ENCODE measurements at regions not wholly inside any gene's neighbourhood (a gene's known extent, or its start where the extent isn't known, plus 50 kb on each side); places are given as distances from the start of the nearest gene placed in this dataset.

DNA sequence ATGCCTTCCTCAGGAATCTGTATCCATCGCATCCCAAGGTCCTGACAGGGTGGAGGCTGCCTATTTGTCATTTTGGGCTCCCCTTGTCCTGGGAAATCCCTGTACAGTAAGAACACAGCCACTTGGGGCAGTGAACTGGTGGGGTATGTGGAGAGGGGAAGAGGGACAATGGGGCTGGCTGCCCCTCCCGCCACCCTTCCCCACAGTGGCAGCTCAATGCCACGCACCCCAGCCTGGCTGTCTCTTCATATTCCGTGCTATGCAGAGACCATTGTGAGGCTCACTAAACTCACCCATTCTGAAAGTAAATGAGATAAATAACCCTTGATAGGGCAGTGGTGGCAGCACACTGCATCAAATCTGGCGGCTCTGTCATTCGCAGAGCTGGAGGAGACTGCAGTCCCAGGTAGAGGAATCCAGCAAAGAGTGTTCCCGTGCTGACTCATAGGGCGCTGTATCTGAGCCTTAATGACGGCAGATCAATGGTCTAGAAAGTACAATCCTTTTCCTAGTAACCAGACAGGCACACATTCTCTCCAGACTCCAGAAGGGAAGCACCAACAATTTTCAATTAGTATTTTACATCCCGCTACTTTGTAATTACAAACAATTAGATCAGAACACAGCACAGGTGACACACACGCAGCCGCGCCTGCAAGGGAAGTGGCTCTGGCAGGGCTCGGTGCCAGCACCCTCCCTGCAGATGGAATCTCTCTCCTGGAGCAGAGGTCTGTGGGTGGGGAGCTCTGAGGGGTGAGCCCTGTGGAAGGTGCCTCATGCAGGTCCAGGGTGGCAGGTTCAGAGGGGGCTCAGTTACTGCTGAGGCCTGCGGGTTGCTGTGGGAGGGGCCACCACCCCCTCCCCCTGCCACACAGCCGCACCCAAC is 167.9 kb upstream of the B3GAT1 start:
- H3K4me3 Mint-ChIP-seq: no peak overlapping the region
- peaks cover 23% of the 10 kb centered on the region for H3K4me1 Mint-ChIP-seq (ENCODE audit: low read depth)
- intact Hi-C loops (cut with micrococcal nuclease): no loop called here
- H3K27me3 Mint-ChIP-seq: peaks cover 70% of the 10 kb centered on the region
- H3K9me3 Mint-ChIP-seq: no peaks in the 10 kb centered on the region
- H3K36me3 Mint-ChIP-seq (ENCODE audit: low read depth): no peaks in the 10 kb centered on the region
- H3K27ac Mint-ChIP-seq: no peak overlapping the region

DNA sequence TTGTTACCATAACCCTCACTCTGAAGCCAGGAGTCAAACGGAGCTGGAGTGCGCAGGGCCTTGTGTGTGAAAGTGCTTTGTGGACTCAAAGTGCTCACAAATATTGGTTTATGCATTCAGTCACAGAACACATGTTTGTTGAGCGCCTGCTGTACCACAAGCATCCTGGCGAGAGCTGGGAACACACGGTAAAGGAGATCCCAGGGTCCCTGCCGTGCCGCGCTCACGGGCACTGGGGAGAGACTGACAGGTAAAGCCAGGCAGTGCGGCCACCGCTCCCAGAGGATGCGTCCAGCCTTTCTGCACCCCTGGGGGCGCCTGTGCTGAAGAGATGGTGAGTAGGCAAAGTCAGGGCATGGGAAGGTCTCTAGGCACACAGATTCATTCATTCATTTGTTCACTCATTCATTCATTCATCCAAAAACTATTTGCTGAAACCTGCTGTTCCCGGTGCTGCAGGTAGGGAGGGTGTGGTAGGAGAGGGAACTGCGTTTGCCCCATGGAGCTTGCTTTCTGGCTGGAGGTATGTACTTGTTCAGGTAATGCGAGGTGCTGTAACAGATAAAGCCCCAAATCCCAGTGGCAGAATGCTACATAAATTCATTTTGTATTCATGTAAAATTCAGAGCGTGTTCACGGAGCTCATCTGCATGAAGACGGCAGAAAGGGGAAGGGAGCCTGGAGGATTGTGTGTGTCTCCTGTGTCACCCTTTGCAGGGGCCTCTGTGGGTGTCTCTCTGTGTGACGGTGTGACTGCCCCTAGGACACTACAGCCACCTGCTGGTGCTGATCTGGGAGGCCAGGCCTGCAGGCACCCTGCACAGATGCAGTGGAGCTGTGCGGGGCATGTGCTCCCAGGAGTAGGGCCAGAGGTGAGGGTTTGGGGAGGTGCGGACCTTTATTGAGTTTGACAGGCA is 167.0 kb upstream of the B3GAT1 start:
- intact Hi-C loops (cut with micrococcal nuclease): no loop called here
- H3K27me3 Mint-ChIP-seq: peaks cover 61% of the 10 kb centered on the region
- H3K4me1 Mint-ChIP-seq (ENCODE audit: low read depth): peaks cover 14% of the 10 kb centered on the region
- no peaks in the 10 kb centered on the region for H3K36me3 Mint-ChIP-seq (ENCODE audit: low read depth)
- no peaks in the 10 kb centered on the region for H3K9me3 Mint-ChIP-seq
- H3K27ac Mint-ChIP-seq: no peak overlapping the region
- H3K4me3 Mint-ChIP-seq: no peak overlapping the region

DNA sequence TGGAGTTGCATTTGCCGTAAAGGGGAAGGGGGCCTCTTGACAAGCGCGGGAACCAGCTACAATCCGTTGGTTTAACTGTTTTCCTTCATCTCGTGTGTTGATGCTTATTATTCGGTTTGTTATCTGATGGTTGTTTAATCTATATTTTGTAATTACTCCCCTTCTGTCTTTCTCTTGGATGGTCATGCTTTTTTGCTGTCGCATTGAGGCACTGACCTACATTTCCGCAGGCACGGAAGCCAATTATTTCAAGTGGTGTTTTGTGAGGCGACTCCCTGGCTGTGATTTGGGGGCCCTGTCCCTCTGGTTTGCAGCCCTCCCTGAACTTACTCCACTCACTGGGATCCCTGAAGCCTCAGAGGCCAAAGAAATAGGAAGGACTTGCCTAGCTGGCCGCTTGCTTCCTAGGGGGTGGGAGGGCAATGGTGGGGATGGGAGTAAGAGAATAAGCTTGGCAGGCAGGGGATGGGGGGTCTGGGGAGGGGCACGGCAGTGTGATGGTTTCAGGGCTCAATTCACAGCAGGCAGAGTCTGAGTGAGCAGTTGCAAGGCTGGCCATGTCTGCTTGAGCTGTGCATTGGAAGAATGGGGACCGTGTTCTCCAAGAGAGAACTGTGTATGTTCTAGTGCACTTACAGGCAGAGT is 165.8 kb upstream of the B3GAT1 start:
- Mint-ChIP-seq H3K27ac (no peak overlapping the region), H3K36me3 (ENCODE audit: low read depth) (no peaks in the 10 kb centered on the region), H3K4me1 (ENCODE audit: low read depth) (peaks cover 2% of the 10 kb centered on the region), H3K9me3 (no peaks in the 10 kb centered on the region), H3K4me3 (no peak overlapping the region), H3K27me3 (peaks cover 49% of the 10 kb centered on the region)
- intact Hi-C loops (cut with micrococcal nuclease): no loop called here

DNA sequence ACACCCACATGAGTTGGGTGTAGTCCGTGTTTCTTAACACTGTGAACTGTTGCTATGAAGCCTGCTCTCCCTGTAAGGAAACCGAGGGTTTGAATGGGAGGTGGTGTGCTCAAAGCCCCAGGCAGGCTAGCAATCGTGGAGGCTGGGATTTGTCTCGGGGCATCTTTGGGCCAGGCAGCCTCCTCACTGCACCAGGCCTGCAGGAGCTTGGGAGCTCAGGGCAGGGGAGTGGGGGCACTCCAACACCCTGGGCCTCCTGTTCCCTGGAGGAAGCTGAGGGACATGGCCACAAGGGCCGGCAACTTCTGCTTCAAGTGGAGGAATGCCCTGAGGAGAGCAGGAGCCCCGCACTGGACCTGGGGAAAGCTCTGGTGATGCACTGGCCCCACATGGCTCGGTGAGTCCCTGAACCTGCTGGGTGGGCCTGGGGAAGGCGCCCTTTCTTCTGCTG is 164.7 kb upstream of the B3GAT1 start:
- no peaks in the 10 kb centered on the region for H3K9me3 Mint-ChIP-seq
- intact Hi-C loops (cut with micrococcal nuclease): no loop called here
- no peaks in the 10 kb centered on the region for H3K36me3 Mint-ChIP-seq (ENCODE audit: low read depth)
- H3K27ac Mint-ChIP-seq: no peak overlapping the region
- H3K4me3 Mint-ChIP-seq: no peak overlapping the region
- H3K4me1 Mint-ChIP-seq (ENCODE audit: low read depth): no peaks in the 10 kb centered on the region
- H3K27me3 Mint-ChIP-seq: peaks cover 39% of the 10 kb centered on the region

DNA sequence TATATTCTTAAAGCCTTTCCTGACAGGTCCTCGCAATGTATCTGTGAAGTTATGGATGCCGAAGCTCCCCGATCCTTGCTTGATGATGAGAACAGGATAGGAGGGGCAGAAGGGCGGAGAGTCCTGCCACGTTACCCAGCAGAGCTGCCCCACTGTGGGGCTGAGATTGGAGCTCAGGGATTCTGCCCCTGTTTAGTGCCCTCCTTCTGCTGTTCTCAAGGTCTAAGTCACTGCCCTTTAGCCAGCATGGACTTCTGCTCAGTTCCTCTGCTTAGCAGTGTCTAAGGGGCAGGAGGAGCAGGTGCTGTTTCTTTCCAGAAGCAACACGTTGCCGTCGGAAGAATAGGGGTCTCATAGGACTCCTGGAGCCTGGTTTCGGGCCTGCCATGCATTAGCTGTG is 164.2 kb upstream of the B3GAT1 start:
- intact Hi-C loops (cut with micrococcal nuclease): no loop called here
- Mint-ChIP-seq H3K4me1 (ENCODE audit: low read depth) (no peaks in the 10 kb centered on the region), H3K9me3 (no peaks in the 10 kb centered on the region), H3K4me3 (no peak overlapping the region), H3K27ac (no peak overlapping the region), H3K36me3 (ENCODE audit: low read depth) (no peaks in the 10 kb centered on the region), H3K27me3 (peaks cover 35% of the 10 kb centered on the region)

DNA sequence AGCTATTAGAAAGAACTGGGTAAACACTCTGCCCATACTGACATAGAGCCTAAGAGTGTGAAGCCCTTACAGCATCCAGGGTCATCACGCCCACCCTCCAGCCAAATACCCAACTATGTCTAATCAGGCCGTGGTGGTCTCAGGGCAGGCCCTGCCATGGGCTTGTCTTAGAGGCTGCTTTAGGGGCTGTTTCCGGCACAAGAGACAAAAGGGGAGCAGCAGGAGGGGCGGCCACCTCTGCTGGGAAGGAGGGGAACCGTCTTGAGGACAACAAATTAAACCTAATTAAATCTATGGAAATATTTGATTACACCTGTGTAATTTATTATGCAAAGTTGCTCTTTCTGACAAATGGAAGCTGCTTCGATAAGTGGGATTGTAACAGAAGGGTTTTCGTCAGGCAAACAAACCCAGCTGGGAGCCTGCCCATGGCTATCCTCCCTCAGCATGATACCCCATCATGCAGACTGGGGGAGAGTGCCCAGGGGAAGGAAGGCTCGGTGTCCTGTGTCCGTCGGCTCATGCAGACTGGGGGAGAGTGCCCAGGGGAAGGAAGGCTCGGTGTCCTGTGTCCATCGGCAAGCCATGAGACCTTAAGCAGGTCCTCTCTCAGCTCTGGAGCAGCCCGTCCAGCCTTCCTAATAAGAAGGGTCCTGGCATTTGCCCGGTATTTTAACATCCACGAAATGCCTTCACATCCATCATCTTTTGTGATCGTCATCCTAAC is 163.6 kb upstream of the B3GAT1 start:
- Mint-ChIP-seq H3K27ac (no peak overlapping the region), H3K4me3 (no peak overlapping the region), H3K36me3 (ENCODE audit: low read depth) (no peaks in the 10 kb centered on the region), H3K27me3 (peaks cover 29% of the 10 kb centered on the region), H3K4me1 (ENCODE audit: low read depth) (no peaks in the 10 kb centered on the region), H3K9me3 (no peaks in the 10 kb centered on the region)
- intact Hi-C loops (cut with micrococcal nuclease): no loop called here

DNA sequence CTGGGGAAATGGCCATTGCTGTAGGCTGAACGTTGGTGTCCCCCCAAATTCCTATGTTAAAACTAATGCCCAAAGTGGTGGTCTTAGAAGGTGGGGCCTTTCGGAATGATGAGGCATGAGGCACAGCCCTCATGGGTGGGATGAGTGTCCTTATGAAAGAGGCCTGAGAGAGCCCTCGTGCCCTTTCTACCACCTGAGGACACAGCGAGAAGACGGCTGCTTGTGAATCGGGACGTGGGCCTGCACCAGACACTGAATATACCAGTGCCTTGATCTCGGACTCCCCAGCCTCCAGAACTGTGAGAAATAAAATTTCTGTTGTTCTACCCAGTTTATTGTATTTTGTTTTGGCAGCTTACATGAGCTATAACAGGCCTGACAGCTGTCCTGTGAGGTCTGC is 162.9 kb upstream of the B3GAT1 start:
- Mint-ChIP-seq H3K4me1 (ENCODE audit: low read depth) (no peaks in the 10 kb centered on the region), H3K9me3 (no peaks in the 10 kb centered on the region), H3K4me3 (no peak overlapping the region), H3K27ac (no peak overlapping the region), H3K36me3 (ENCODE audit: low read depth) (no peaks in the 10 kb centered on the region), H3K27me3 (peaks cover 21% of the 10 kb centered on the region)
- intact Hi-C loops (cut with micrococcal nuclease): no loop called here

DNA sequence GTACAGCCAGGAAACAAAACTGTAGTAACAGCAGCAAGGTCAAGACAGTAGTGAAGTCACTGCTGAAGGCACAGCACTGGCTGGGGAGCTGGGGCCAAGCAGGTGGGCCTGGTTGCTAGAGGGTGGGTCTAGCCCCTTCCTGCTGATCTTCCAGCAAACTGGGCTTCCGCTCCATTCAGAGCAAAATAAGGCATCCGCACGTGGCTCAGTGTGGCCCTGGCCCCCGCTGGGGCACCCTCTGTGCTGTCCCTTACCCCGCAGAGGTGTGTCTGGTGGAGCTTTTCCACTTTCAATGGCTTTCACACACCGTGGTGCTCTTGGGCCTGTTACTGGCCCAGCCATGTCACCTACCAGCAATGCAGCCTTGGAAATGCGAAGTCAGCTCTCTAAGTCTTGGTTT is 162.4 kb upstream of the B3GAT1 start:
- Mint-ChIP-seq H3K27me3 (peaks cover 16% of the 10 kb centered on the region), H3K4me3 (no peak overlapping the region), H3K4me1 (ENCODE audit: low read depth) (no peaks in the 10 kb centered on the region), H3K9me3 (no peaks in the 10 kb centered on the region), H3K27ac (no peak overlapping the region), H3K36me3 (ENCODE audit: low read depth) (no peaks in the 10 kb centered on the region)
- intact Hi-C loops (cut with micrococcal nuclease): no loop called here

DNA sequence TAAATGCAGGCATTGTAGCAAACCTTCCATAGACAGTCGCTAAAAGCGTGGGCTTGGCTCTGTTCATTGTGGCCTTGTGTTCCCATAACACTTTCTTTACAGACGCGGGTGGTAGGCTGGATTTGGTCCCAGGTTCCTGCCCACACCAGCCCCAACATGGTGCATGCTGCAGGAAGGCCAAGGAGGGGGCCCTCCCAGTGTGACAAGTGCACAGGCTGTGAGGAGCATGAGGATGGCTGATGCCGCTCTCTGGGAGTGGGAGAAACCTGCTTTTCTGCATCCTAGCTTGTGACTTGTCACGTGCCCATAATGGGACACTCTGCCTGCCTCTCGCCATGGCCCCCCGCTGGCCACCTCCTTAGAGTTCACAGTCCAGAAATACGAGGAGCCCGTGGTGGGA is 161.8 kb upstream of the B3GAT1 start:
- H3K9me3 Mint-ChIP-seq: no peaks in the 10 kb centered on the region
- intact Hi-C loops (cut with micrococcal nuclease): no loop called here
- no peak overlapping the region for H3K4me3 Mint-ChIP-seq
- H3K27me3 Mint-ChIP-seq: peaks cover 10% of the 10 kb centered on the region
- H3K27ac Mint-ChIP-seq: no peak overlapping the region
- H3K36me3 Mint-ChIP-seq (ENCODE audit: low read depth): no peaks in the 10 kb centered on the region
- H3K4me1 Mint-ChIP-seq (ENCODE audit: low read depth): no peaks in the 10 kb centered on the region

DNA sequence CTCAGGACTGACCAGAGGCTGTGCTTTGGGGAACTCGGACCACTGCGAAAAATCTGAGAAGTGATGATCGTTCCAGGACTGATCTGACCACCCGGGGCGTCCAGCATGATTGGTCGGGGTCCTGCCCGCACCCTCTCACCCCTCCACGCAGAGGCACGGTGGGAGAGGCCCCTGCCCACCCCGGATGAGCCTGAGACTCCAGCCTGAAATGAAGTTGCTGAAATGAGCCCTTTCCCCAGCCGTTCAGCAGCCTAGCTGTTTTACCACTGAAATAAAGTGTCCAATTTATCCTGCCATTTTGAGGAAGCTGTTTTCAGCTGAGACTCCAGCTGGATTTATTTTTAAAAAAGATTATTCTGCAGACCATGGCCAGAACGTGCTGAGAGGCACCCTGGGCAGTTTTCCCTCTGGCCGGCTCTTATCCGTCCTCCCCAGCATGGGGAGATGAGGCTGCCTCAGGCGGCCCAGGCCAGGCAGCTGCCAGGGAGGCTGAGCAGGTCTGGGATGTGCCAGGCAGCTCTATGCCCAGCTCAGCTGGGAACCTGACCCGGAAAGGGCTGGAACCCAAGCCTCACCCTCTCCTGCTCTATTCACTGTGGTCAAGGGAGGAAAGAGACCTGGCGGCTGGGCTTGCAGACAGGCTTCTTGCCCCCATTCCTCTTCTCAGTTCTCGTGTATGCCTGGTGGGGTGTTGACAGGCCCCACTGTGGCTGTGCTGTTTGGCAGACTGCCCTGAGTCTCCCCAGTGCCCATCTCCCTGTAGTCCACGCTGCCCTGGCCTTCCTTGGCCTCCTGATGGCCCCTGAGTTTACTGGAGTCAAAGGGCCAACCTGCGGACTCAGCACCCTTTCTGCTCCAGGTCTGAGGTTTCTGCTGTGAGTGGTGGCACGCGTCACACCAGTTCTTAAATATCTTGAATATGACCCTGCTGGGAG is 161.0 kb upstream of the B3GAT1 start:
- Mint-ChIP-seq H3K27me3 (peaks cover 3% of the 10 kb centered on the region), H3K27ac (no peak overlapping the region), H3K9me3 (no peaks in the 10 kb centered on the region), H3K4me1 (ENCODE audit: low read depth) (no peaks in the 10 kb centered on the region), H3K4me3 (no peak overlapping the region), H3K36me3 (ENCODE audit: low read depth) (no peaks in the 10 kb centered on the region)
- intact Hi-C loops (cut with micrococcal nuclease): no loop called here

DNA sequence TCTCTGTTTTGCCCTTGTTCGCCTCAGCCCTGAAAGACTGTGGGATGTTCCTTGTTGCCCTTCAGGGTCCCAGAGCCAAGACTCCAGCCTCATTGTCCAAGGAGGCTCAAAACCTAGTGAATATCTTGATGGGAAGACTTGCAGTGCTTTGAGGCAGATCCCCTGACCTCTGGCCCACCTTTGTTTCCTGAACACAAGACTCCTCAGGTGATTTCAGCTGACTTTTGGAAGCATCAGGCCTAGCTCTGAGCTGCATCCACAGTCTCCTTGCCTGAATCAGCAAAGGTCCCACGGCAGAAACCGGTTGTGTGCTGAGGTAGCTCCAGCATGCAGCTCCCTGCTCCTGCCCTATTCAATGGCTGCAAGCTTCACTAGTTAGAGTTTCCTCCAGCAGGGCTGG is 159.3 kb upstream of the B3GAT1 start:
- H3K36me3 Mint-ChIP-seq (ENCODE audit: low read depth): no peaks in the 10 kb centered on the region
- H3K27ac Mint-ChIP-seq: no peak overlapping the region
- peaks cover 1% of the 10 kb centered on the region for H3K27me3 Mint-ChIP-seq
- intact Hi-C loops (cut with micrococcal nuclease): no loop called here
- no peaks in the 10 kb centered on the region for H3K9me3 Mint-ChIP-seq
- H3K4me3 Mint-ChIP-seq: no peak overlapping the region
- H3K4me1 Mint-ChIP-seq (ENCODE audit: low read depth): no peaks in the 10 kb centered on the region

DNA sequence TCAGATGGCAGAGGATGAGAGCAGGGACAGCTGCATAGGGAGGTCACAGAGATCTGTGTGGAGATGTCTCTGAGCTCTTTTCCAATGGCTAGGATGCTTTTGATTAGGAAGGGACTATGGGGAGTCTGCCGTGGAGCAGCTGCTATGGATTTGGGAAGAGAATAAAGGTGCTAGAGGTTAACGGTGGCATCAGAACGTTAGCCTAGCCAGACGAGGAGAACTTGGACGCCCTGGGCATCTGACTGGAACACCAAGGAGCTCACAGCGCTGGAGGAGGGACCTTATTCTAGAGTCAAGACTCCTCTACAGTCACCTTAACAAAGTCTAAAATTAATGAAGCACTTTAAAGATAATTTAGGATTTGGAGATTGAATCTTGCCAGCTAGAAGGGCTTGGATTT is 157.2 kb upstream of the B3GAT1 start:
- no peaks in the 10 kb centered on the region for H3K9me3 Mint-ChIP-seq
- intact Hi-C loops (cut with micrococcal nuclease): no loop called here
- no peak overlapping the region for H3K4me3 Mint-ChIP-seq
- no peaks in the 10 kb centered on the region for H3K27me3 Mint-ChIP-seq
- H3K36me3 Mint-ChIP-seq (ENCODE audit: low read depth): no peaks in the 10 kb centered on the region
- no peaks in the 10 kb centered on the region for H3K4me1 Mint-ChIP-seq (ENCODE audit: low read depth)
- no peak overlapping the region for H3K27ac Mint-ChIP-seq

DNA sequence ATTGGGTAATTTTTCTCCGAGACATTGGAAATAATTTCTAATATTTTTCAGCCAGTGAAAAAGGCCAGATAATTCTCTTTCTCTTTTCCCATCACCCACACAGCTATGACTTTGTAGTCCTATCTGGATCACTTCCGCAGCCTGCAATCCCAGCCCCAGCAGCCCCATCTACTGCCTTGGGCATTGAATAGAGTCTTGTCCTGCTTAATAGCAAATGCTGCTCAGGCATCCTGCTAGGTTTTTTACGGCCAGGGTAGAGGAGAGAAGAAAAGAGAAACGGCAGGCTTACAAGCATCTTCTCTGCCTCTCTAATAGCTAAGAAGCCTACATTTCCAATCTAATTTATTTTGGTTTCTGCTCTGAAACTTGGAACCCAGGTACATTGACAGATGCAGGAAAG is 154.3 kb upstream of the B3GAT1 start:
- intact Hi-C loops (cut with micrococcal nuclease): no loop called here
- H3K27ac Mint-ChIP-seq: no peak overlapping the region
- no peaks in the 10 kb centered on the region for H3K36me3 Mint-ChIP-seq (ENCODE audit: low read depth)
- H3K4me1 Mint-ChIP-seq (ENCODE audit: low read depth): no peaks in the 10 kb centered on the region
- H3K9me3 Mint-ChIP-seq: no peaks in the 10 kb centered on the region
- no peak overlapping the region for H3K4me3 Mint-ChIP-seq
- no peaks in the 10 kb centered on the region for H3K27me3 Mint-ChIP-seq

Measured in dendritic cell treated with granulocyte-macrophage colony-stimulating factor and Interleukin-4, amounts not matched to agents 40 ng/mL and 50 ng/mL, for 4 days (primary cell).